ENCODE measurements at regions not wholly inside any gene's neighbourhood (a gene's known extent, or its start where the extent isn't known, plus 50 kb on each side); places are given as distances from the start of the nearest gene placed in this dataset.
"Not testable (repeated sequence)": the region's sequence is repeated elsewhere in the genome, so short reads cannot be mapped to it uniquely, and the experiment has no call there.

GRCh38 chr3:124138148-124138547 lies 146.2 kb upstream of the ROPN1 start:
- no peak for DNase-seq (ENCODE audit: low read depth)

- no peak for DNase-seq (ENCODE audit: low read depth)
Measured at GRCh38 chr3:124140746-124141145, 148.8 kb upstream of the ROPN1 start.

- no peak for DNase-seq (ENCODE audit: low read depth)
Measured at GRCh38 chr3:124142389-124142970, 150.6 kb upstream of the ROPN1 start.

- no peak for DNase-seq (ENCODE audit: low read depth)
Measured at GRCh38 chr3:124143047-124143446, 151.1 kb upstream of the ROPN1 start.

GRCh38 chr3:124144035-124144814 lies 152.3 kb upstream of the ROPN1 start:
- DNase-seq (ENCODE audit: low read depth): no peak

GRCh38 chr3:124147429-124147828 lies 155.5 kb upstream of the ROPN1 start:
- no peak for DNase-seq (ENCODE audit: low read depth)

GRCh38 chr3:124147946-124148345 lies 156.0 kb upstream of the ROPN1 start:
- DNase-seq (ENCODE audit: low read depth): no peak

- no peak for DNase-seq (ENCODE audit: low read depth)
Measured at GRCh38 chr3:124149081-124149480, 157.2 kb upstream of the ROPN1 start.

- DNase-seq (ENCODE audit: low read depth): no peak
Measured at GRCh38 chr3:124149771-124150170, 157.8 kb upstream of the ROPN1 start.

GRCh38 chr3:124152891-124153290 lies 161.0 kb upstream of the ROPN1 start:
- not testable (repeated sequence) for DNase-seq (ENCODE audit: low read depth)

GRCh38 chr3:124156866-124157712 lies 165.2 kb upstream of the ROPN1 start:
- no peak for DNase-seq (ENCODE audit: low read depth)

GRCh38 chr3:124157748-124158147 lies 165.8 kb upstream of the ROPN1 start:
- no peak for DNase-seq (ENCODE audit: low read depth)

- DNase-seq (ENCODE audit: low read depth): no peak
Measured at GRCh38 chr3:124158168-124158881, 166.4 kb upstream of the ROPN1 start.

- DNase-seq (ENCODE audit: low read depth): no peak
Measured at GRCh38 chr3:124161448-124161847, 169.5 kb upstream of the ROPN1 start.

- no peak for DNase-seq (ENCODE audit: low read depth)
Measured at GRCh38 chr3:124163689-124164088, 171.8 kb upstream of the ROPN1 start.

- DNase-seq (ENCODE audit: low read depth): no peak
Measured at GRCh38 chr3:124168271-124168670, 176.3 kb upstream of the ROPN1 start.

GRCh38 chr3:124172283-124172682 lies 180.4 kb upstream of the ROPN1 start:
- no peak for DNase-seq (ENCODE audit: low read depth)

- DNase-seq (ENCODE audit: low read depth): no peak
Measured at GRCh38 chr3:124172816-124173215, 180.9 kb upstream of the ROPN1 start.

- no peak for DNase-seq (ENCODE audit: low read depth)
Measured at GRCh38 chr3:124174476-124174875, 182.6 kb upstream of the ROPN1 start.

GRCh38 chr3:124174910-124175874 lies 183.3 kb upstream of the ROPN1 start:
- DNase-seq (ENCODE audit: low read depth): no peak

GRCh38 chr3:124177071-124177470 lies 185.1 kb upstream of the ROPN1 start:
- DNase-seq (ENCODE audit: low read depth): no peak
